ENCODE measurements at regions not wholly inside any gene's neighbourhood (a gene's known extent, or its start where the extent isn't known, plus 50 kb on each side); places are given as distances from the start of the nearest gene placed in this dataset.
"Not testable (repeated sequence)": the region's sequence is repeated elsewhere in the genome, so short reads cannot be mapped to it uniquely, and the experiment has no call there.

DNA sequence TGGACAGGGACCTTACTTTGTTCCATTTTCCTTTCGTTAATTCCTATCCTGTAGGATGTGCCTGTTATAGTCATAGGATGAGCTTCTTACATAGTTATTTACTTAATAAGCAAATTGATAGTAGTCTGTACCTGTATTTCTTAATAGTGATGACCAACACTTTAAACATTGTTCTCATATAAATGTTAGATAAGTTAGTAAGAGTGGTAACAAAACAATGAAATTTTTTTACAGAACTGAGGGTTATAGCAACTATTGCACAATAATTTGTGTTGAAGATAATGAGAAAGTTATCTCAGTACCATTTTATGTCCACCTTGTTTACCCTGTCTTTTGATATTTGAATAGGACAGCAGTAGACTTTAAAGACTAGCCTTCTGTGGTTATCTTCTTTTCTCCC, 162.9 kb upstream of the ELL2 start:
- DNase-seq: no peak

DNA sequence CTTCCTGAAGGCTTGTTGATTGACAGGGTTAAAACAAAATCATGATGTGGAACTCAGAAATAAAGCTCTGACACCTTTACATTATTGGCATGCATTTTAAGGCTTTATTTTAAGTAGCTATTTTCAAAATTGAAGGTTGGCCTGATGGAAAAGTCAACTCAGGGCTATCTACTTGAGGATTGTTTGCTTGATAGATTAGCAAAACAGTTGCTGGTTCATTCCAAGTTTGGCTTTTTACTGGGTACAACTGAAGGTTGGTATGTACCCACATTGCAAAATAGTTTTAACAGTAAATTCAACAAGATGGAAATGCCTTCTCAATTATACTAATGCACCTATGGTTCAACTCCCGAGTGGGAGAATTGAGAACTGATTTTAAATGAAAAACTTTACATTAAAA, 161.8 kb upstream of the ELL2 start:
- no peak for DNase-seq

DNA sequence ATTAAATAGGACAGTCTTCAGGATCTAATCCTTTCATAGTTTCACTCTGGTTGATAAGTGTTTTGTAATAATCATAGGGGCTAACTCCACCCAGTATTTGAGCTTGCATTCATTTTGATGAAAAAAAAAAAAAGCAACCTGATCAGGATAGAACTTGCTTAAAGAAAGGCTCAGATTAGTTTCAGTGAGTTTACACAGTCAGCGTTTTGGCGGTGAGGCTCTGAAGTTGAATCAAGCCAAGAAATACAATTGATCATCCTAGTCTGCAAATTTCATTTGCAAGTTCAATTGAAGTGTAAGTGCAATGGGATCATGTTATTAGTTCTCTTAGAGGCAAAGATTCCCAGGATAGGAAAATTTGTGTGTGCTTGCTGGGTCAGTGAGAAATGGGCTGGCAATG, 159.7 kb upstream of the ELL2 start:
- no peak for DNase-seq

DNA sequence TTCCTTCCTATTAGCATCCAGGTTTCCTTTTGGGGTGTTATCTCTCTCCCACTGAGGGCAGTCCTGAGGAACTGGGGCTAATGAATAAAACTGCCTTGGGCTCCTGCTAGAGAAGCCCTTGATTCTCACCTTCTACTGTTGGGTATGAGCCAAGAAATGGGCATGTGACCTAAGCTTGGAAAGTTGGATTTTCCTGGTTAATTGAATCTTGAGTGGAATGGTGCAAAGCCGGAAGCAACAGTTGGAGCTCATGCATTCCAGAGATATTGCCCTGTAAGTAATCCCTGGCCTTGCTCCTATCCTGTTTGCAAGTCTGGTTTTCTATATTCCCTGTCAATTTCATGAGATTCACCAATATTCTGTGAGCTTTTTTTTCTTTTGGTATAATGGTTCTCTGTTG, 158.5 kb upstream of the ELL2 start:
- DNase-seq: no peak

DNA sequence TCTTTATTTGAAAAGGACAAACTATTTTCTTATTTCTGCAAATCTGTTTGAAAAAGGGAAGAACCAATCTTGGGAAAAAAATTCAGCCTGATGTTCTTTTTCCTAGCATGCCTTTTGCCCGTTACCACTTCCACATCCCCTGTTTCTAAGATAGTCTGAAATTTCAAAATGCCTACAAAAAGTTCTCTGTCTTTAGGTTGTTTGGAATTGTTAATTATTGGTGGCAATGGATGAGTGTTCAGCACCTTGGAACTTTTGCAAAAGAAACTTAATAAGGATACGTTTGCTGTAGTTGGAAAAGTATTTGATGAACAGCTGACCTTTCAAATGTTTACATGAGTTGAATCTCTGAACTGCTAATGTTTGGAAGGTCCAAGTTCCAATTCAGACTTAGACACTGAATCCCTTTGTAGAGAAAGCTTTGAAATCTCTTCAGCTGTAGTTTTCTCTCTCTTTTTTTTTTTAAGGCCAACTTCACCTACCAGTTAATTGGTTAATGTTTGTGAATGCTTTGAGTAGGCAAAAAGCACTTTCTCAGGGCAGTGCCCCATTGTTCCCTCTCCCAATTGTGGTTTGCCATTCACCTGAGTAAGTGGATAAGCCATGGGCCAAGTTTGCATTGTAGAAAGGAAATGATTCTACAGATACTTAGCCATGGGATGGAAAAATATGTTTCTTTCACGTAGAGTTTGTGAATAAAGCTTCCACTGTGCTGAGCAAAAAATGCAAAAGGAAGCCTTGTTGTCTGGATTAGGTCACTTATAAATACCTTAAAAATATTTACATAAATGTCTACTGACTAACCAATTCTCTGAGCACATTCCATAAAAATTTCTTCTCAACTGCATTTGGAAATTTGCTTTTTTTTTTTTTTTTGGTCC, 156.4 kb upstream of the ELL2 start:
- DNase-seq: peak; percentile 14 to 74 (median 36)

DNA sequence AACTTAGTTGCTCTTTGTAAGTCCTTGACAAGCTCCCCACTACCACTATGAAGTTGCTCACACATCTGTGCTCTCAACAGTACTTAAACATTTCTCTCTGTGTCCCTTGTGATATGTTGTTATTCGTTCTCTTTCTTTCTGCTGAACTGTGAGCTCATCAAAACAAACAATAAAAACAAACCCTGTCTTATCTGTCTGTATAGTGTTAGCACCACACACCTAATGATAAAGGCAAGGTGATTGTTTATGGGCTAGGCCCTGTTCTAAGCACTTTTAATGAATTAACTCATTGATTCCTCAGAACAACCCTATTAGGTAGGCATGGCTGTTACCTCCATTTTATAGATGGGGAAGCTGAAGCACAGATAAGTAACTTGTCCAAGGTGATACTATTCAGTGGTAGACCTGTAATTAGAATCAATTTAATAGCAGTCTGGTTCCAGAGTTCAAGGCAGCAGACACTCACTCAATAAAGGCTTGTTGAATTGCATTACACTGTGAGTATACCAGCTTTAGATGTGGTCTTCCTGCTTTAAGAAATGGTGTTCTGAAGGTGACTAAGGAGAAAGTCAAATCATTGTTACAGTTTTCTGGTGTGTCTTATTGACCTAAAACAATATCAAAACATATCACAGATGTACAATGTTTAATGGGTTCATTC, 153.6 kb upstream of the ELL2 start:
- DNase-seq: no peak

DNA sequence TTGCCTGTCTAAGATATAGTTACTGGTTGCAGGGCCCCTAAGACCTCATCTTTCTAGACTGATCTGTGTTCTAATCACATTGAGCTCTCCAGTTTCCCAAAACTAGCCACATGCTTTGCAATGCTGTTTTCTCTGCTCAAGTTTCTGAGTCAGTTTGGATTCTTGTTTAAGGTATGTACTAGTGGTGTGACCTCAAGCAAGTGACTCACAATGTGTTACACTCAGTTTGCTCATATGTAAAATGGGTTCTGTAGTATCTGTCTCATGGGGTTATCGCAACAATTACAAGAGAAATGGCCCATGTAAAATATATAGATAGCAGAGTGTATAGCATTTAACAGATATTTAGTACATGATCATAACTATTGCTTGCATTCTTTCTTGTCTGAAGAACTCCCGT, 153.1 kb upstream of the ELL2 start:
- DNase-seq: peak in 2 of 3 donors; percentile 22 to 43

DNA sequence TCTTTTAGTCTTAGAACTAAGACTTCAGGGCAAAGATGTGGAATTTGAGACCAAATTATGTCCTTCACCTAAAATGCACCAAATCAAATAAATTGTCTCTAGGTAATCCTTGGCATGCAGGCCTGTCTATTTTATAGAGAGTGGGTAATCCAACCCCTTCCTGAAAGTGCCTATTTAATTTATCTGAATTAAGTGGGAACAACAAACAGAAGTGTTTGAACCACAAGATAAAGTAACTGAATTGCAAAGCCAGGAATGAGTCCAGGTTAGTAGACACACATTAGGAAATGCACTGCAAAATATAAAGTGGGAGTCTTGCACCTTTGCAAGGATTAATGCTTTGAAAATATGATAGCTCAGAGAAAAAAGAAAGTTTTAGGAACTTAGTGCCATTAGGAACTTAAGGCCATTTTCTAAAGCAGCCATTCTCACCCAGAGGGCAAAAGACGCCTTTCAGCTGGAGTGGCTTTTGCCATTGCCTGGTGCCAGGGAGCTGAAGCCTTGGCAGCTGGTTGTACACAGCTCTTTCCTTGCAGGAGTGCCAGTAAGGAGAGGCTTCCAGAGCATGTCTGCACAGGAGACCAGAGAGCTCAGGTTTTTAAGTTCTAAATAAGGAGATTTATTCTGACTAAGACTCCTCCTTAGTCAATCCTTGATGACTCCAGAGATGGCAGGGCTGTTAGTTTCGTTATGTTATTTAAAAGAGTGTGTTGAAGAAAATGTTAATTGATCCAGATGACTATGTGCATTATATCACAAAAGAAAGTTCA, 151.7 kb upstream of the ELL2 start:
- DNase-seq: no peak

DNA sequence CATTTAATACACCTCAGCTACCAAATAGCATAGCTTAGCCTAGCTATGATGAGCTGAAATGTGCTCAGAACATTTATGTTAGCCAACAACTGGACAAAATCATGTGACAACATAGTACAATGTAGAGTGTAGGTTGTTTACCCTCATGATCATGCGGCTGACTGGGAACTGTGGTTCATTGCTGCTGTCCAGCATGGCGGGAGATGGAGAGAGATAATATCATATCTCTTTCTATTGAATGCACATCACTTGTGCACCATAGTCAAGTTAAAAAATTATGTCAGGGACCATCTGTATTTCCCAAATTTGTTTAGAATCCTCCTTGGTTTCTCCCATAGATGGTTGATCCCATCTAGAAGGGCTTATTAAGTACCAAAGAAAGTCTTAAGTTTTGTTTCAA, 151.1 kb upstream of the ELL2 start:
- no peak for DNase-seq

DNA sequence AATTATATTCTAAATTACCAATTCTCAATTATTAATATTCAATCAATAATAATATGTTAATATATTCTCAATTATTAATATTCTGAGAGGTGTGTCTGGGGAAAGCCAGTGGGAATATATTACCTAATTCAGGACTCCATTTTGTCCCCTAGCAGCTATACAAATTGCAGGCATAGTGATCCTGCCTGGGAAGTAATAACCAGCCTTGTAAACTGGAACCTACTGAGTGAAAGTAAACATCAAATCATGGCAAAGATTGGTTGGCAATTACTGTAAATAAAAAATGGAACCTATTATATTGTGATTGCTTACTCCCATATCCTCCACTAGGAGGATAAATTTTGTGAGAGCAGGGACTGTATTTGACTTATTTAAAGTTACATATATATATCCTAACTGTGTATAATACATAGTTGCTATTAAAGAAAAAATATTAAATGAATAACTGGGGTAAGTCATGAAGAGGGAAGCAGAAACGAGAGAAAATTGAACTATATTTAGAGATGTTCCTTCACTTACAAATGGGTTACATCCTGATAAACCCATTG, 150.5 kb upstream of the ELL2 start:
- DNase-seq: no peak

DNA sequence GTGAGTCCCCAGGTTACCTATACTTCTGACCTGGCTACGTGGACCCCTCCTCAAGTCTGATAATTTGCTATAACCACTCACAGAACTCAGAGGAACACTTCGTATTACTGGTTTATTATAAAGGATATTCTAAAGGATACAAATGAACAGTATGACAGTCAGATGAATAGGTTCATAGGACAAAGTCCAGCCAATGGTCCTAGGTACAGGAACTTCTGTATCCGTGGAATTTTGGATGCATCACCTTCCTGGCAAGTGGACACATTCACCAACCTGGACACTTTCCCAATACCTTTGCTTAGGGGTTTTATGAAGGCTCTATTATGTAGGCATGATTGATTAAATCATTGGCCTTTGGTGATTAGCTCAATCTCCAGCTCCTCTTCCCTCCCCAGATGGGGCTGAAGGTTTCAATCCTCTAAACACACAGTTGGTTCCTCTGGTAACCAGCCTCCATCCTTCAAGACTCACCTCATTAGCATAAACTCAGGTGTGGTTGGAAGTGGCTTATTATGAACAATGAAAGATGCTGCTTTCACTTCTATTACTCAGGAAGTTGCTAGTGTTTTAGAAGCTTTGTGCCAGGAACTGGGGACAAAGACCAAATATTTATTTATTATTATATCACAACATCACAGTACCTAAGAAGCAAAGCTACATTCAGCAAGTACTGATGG, 149.6 kb upstream of the ELL2 start:
- DNase-seq: no peak

DNA sequence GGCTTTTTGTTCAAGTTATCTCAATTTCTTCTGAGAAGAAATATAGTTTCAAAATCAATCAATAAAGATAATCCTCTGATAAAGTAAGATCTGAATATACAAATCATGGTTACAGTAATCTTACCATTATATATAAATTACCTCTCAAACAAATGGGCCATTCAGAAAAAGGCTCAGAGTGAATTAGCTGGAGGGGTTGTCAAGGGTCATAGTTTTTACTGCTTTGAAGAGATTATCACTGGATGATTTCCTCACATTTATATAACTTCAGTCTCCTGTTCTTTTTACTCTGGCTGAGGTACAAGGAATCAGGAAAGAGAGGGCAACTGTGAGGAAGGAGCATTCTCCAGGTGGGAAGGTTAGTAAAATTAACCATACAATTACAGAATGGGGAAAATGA, 148.6 kb upstream of the ELL2 start:
- no peak for DNase-seq

DNA sequence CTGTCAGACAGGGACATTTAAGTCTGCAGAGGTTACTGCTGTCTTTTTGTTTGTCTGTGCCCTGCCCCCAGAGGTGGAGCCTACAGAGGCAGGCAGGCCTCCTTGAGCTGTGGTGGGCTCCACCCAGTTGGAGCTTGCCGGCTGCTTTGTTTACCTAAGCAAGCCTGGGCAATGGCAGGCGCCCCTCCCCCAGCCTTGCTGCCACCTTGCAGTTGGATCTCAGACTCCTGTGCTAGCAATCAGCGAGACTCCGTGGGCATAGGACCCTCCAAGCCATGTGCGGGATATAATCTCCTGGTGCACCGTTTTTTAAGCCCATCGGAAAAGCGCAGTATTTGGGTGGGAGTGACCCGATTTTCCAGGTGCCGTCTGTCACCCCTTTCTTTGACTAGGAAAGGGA, 147.0 kb upstream of the ELL2 start:
- not testable (repeated sequence) for DNase-seq

DNA sequence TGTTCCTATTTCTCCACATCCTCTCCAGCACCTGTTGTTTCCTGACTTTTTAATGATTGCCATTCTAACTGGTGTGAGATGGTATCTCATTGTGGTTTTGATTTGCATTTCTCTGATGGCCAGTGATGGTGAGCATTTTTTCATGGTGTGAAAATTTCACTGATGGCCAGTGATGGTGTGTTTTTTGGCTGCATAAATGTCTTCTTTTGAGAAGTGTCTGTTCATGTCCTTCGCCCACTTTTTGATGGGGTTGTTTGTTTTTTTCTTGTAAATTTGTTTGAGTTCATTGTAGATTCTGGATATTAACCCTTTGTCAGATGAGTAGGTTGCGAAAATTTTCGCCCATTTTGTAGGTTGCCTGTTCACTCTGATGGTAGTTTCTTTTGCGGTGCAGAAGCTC, 142.2 kb upstream of the ELL2 start:
- DNase-seq: not testable (repeated sequence)

DNA sequence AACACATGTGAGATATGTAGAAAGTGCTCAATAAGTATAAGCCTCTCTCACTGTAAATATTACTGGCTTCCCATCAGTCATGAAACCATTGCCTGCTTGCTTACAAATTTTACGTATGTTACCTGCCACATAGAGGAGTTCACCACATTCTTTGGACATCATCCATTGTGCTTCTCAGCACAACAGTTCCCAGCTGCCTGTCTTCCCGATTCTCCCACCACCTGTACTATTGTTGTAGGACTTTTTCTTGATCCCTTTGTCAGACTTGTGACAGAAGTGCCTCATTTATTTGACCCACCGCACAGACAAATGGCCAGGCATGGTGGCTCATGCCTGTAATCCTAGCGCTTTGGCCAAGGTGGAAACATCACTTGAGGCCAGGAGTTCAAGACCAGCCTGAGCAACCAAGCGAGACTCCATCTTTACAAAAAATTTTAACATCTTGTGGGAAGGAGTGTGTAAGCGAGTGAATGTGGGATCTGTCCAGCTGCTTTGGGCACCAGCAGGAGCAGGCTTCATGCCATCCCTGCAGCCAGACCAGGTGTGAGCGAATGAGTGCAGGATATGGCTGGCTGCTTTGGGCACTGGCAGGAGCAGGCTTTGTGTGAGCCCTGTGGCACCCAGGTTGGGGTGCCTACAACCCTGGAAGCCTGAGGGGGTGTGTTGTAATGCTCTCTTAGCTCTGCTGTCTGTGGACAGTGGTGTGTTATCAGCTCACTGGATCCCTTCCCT, 139.9 kb upstream of the ELL2 start:
- no peak for DNase-seq

DNA sequence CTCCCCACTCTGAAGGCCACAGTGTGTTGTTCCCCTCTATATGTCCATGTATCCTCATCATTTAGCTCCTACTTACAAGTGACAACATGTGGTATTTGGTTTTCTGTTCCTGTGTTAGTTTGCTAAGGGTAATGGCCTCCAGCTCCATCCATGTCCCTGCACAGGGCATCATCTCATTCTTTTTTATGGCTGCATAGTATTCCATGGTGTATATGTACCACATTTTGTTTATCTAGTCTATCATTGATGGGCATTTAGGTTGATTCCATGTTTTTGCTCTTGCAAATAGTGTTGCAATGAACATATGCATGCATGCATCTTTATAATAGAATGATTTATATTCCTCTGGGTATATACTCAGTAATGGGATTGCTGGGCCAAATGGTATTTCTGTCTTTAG, 135.8 kb upstream of the ELL2 start:
- DNase-seq: not testable (repeated sequence)

DNA sequence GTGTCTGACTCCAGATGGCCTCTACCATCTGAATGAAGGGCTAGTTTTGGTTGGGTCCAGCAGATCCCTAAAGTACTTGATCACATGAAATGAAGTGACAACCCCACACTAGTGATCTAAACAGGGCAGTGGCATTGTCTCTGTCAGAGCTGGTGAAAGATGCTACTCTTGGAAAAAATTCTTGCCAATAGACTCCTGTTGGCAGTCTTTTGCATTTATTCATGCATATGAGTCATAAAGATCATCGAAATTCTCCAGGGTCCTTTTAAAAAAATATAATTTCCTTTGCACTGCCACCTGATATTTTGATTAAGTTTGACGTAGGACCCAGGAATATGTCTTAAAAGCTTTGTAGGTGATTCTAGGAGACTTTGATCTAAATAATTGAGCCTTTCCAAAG, 135.1 kb upstream of the ELL2 start:
- DNase-seq: no peak

DNA sequence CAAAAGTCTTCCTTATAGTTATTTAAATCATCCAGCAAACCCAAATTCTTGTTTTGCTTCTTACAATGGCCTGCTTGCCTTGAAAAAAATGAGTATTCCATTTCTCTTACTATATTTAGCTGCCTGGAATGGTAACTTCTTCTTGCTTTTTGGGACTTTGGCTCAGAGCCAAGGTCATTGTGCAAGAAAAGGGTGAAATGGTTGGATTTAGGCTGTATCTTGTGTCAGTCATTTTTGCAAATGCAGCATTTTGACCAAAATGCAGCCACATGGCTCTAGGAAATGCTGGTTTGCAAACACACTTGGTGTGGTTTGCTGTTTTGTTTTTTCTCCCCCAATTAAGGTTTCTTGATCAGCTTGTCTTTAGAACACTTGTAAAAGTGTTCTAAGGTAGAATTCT, 133.3 kb upstream of the ELL2 start:
- DNase-seq: peak; percentile 22 to 28 (median 26)

DNA sequence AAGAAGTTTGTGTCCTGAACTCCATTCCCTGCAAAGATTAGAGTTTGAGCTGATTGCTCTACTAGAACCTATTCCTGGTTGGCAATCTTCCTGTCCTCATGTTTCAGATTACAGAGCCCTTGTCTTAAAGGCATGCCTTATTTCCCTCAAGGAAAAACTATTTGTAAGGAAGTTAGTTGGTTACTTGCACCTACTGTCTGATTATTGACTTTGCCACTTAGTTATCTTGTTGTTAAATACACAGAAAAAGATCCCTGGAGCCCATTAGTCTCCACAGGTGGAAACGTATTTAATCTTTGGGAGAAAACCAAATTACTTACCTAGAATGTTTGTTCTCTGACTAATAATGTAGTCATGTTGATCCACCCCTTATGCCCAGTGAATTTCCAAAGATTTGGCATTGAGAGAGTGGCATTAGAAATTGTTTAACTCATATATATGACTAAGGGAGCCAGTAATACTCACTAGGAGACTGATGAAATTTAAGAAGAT, 132.3 kb upstream of the ELL2 start:
- DNase-seq: peak in 2 of 3 donors; percentile 47 to 58

DNA sequence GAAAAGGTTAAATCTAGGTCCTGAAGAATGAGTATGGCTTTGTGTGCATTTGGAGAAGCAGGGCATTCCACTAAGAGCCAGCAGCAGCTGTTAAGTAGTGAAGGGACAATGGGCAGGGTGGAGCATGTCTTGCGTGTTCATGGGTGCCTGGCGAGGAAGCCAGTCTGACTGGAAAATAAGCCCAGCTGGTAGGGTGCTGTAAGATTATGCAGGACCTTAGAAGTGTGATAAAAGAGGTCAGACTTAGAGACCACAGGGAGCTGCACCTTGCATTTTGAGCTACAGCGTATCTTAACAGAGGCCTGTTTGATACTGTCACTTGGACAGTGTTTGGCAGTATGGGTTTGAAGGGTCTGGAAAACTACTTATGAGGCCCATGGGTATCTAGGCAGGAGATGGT, 131.7 kb upstream of the ELL2 start:
- DNase-seq: no peak

DNA sequence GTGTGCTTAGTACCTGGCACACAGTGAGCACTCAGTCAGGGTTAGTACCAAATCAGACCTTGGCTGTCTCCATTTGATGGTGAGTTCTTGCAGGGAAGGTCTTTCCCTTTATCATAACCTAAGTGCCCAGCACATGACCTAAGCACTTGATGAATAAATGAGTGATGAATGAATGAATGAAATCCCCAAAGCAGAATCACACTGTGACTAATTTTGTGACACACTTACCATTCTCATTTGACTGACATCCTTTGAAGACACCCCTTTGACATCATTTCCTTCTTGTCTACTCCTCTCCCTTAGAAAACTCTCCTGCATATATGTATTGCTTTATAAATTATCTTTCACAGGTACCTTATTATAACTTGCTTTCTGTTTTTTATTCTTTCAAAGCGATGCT, 130.2 kb upstream of the ELL2 start:
- DNase-seq: peak; percentile 7 to 57 (median 44)

DNA sequence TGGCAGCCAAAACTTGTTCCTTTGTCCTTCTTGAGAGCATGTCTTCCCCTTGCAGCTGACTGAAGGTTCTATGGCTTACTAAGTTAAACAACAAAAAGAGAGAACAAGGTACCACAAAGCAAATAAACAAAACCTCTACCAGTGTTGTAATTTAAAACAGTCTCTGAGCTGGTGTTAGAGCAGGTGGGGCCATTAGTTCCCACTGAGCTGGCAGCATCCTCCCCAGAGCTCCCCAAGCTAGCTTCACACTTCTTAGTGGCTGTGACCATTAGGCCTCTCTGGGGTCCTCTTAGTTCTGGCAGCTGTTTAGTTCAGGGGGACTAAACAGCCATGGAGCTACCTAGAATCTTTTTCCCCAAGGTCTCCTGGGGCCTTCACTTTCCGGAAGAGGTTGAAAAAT, 128.6 kb upstream of the ELL2 start:
- no peak for DNase-seq

Data from suppressor macrophage treated with lipopolysaccharide for 1 hour (primary cell).